ENCODE measurements at regions not wholly inside any gene's neighbourhood (a gene's known extent, or its start where the extent isn't known, plus 50 kb on each side); places are given as distances from the start of the nearest gene placed in this dataset.

DNA sequence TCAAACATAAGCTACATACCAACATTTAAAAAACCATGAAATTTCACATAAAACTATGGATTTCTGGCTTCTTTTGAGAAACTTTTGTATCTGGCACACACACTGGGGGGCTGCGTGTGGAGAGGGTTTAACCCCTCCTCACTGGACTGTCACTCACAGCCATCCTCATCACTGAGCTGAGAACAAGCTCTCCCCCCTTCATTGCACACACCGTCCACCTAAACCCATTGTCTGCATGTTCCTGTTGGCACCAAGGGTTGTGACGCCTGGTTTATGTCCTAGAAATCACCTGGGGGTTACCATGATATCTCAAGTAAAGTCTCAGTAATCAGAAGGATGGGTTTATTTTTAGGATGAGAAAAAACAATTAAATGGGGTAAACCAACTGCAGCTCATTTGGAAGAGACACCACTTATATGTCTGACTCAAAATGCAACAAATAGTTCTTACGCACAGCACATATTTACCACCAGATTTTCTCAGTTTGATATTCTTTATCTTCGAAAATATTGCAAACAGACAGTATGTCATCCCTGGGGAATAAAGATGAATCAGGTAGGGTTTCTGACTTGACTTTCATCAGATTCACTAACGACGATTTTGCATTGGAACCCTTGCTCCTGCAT is 218.5 kb upstream of the KLF6 start:
- Histone ChIP-seq H3K4me1 (ENCODE audit: control insufficient read depth in 1 of 2, low read depth in 2 of 2) (no peaks in the 10 kb centered on the region), H3K36me3 (no peaks in the 10 kb centered on the region), H3K27ac (no peak overlapping the region), H3K27me3 (replicated peaks; ENCODE audit: insufficient read depth) (no peaks in the 10 kb centered on the region), H3K4me3 (no peak overlapping the region), H3K9me3 (no peaks in the 10 kb centered on the region)
- TF ChIP-seq, protein P1, sequence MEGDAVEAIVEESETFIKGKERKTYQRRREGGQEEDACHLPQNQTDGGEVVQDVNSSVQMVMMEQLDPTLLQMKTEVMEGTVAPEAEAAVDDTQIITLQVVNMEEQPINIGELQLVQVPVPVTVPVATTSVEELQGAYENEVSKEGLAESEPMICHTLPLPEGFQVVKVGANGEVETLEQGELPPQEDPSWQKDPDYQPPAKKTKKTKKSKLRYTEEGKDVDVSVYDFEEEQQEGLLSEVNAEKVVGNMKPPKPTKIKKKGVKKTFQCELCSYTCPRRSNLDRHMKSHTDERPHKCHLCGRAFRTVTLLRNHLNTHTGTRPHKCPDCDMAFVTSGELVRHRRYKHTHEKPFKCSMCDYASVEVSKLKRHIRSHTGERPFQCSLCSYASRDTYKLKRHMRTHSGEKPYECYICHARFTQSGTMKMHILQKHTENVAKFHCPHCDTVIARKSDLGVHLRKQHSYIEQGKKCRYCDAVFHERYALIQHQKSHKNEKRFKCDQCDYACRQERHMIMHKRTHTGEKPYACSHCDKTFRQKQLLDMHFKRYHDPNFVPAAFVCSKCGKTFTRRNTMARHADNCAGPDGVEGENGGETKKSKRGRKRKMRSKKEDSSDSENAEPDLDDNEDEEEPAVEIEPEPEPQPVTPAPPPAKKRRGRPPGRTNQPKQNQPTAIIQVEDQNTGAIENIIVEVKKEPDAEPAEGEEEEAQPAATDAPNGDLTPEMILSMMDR (IDR thresholded peaks at IDR 0.05), result no peak
- DNase-seq (ENCODE audit: low spot score), result no peak
- ATAC-seq (ENCODE audit: insufficient number of reproducible peaks, low FRiP score, low read depth), result no peak

DNA sequence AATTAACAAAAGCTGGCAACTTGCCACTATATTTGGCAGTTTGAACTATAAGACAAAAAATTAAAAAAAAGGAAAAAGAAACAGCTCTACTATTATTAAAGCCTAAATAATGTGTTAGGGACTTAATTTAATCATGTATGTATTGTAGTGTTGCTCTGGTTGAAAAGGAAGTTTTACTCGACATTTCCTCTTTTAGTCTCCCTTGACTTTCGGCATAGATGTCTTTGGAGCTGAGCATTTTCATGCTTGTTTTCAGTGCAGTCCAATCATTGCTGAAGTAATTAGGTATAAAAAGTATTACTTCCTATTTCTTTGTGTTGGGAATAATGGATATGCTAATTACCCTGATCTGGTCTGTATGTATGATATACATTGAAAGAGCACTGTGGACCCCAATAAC is 216.8 kb upstream of the KLF6 start:
- no peak for ATAC-seq (ENCODE audit: insufficient number of reproducible peaks, low FRiP score, low read depth)
- H3K36me3 ChIP-seq, result no peaks in the 10 kb centered on the region
- DNase-seq (ENCODE audit: low spot score), result no peak
- no peak overlapping the region for H3K4me3 ChIP-seq
- no peaks in the 10 kb centered on the region for H3K27me3 ChIP-seq (replicated peaks; ENCODE audit: insufficient read depth)
- no peak overlapping the region for H3K27ac ChIP-seq
- no peaks in the 10 kb centered on the region for H3K4me1 ChIP-seq (ENCODE audit: control insufficient read depth in 1 of 2, low read depth in 2 of 2)
- H3K9me3 ChIP-seq, result no peaks in the 10 kb centered on the region
- TF ChIP-seq, protein P1 (IDR thresholded peaks at IDR 0.05), result no peak

DNA sequence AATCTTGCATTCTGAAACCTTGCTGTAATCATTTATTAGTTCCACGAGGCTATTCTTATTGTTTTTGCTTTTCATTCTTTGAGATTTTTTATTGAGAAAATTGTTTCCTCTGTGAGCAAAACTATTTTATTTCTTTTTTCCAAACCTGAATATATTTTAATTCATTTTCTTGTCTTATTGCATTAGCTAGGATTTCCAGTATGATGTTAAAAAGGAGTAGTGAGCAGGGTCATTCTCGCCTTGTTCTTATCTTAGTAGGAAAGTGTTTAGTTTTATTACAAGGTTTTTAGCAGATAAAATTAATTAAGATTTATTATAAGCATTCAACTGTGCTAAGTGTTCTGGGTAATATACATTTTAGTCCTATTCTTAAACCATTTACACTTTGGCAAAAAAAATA is 214.6 kb upstream of the KLF6 start:
- no peak for DNase-seq (ENCODE audit: low spot score)
- ATAC-seq (ENCODE audit: insufficient number of reproducible peaks, low FRiP score, low read depth), result no peak
- Histone ChIP-seq H3K36me3 (no peaks in the 10 kb centered on the region), H3K27me3 (replicated peaks; ENCODE audit: insufficient read depth) (no peaks in the 10 kb centered on the region), H3K4me3 (no peak overlapping the region), H3K4me1 (ENCODE audit: control insufficient read depth in 1 of 2, low read depth in 2 of 2) (peaks cover 4 to 10% of the 10 kb centered on the region in 2 donors), H3K9me3 (no peaks in the 10 kb centered on the region), H3K27ac (no peak overlapping the region)
- TF ChIP-seq, protein P1 (IDR thresholded peaks at IDR 0.05), result no peak

DNA sequence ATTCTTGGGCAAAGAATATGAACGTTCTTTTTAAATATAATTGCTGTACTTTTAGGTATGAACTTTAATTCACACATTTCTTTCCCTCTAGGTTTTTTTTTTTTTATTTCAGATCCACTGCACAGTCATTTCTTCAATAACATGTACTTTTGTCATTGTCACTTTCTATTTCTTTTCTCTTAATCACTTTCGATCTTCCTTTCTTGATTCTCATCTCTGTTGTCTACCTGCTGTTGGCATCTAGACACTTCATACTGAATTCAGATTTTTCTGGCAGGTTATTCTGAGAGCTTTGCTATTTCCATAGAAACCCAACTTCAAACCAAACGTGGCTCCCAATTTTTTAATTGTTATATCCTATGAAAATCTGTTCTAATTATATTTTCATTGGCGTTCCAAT is 211.7 kb upstream of the KLF6 start:
- ATAC-seq (ENCODE audit: insufficient number of reproducible peaks, low FRiP score, low read depth), result no peak
- H3K9me3 ChIP-seq, result no peaks in the 10 kb centered on the region
- no peaks in the 10 kb centered on the region for H3K36me3 ChIP-seq
- H3K4me3 ChIP-seq, result no peak overlapping the region
- H3K27ac ChIP-seq, result no peak overlapping the region
- peaks cover 4 to 10% of the 10 kb centered on the region in 2 donors for H3K4me1 ChIP-seq (ENCODE audit: control insufficient read depth in 1 of 2, low read depth in 2 of 2)
- no peak for DNase-seq (ENCODE audit: low spot score)
- TF ChIP-seq, protein P1 (IDR thresholded peaks at IDR 0.05), result no peak
- H3K27me3 ChIP-seq (replicated peaks; ENCODE audit: insufficient read depth), result no peaks in the 10 kb centered on the region

DNA sequence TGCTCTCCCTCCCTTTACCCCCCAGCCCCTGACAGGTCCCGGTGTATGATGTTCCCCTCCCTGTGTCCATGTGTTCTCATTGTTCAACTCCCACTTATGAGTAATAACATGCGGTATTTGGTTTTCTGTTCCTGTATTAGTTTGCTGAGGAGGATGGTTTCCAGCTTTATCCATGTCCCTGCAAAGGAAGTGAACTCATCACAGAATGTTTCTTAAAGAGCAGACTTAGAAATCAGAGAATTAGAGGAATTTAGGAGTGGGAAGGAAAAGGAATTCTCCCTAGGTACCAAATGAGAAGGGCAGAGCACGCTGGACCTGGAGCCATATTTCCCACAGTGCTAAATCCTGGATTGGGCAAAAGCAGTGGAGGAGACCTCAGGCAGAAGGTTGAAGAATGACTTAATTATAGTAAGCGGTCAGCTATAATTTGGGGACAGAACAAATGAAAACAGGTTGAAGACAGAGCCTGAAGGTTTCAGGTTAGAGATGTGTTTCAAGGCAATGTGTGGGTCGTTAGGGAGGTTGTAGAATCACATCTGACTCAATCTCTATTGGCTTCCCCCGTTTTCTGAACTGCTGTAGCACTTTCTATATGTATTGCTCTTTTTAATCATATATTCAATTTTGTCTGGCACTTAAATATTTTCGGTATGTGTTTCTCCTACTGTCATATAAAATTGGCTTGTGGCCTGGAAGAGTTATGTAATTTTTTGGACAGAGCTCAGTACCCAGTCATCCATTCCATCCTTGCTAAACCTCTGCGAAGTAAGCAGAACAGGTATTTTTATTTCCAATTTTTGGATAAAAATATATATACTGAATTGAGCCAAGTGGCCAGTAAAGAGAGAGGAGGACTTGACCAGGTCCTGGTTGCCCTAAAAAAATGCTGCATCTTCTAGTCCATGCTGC is 210.5 kb upstream of the KLF6 start:
- Histone ChIP-seq H3K36me3 (no peaks in the 10 kb centered on the region), H3K27ac (no peak overlapping the region), H3K27me3 (replicated peaks; ENCODE audit: insufficient read depth) (no peaks in the 10 kb centered on the region), H3K9me3 (no peaks in the 10 kb centered on the region), H3K4me1 (ENCODE audit: control insufficient read depth in 1 of 2, low read depth in 2 of 2) (peaks cover 4 to 10% of the 10 kb centered on the region in 2 donors), H3K4me3 (no peak overlapping the region)
- no peak for ATAC-seq (ENCODE audit: insufficient number of reproducible peaks, low FRiP score, low read depth)
- no peak for DNase-seq (ENCODE audit: low spot score)
- TF ChIP-seq, protein P1 (IDR thresholded peaks at IDR 0.05), result no peak
